GM23338 (cell line): ENCODE measurements at regions not wholly inside any gene's neighbourhood (a gene's known extent, or its start where the extent isn't known, plus 50 kb on each side); places are given as distances from the start of the nearest gene placed in this dataset.

ENCODE experiments used
- ATAC-seq: fragments of 200-7000 bp; cut with Tn5 transposase; 3 replicates; pipeline ENCODE4 v1.9.1; 2020
- DNase-seq: peaks from one replicate; pipeline ENCODE4 v3.0.0-alpha.2; 2015; ENCODE audit warnings: low spot score
- H2AFZ ChIP-seq: fragments of 200-600 bp; sonication (generic); 2 replicates; pipeline ENCODE4 v1.8.0; 2016; ENCODE audit warnings: antibody characterized with exemption, mild to moderate bottlenecking, moderate library complexity
- H3F3A ChIP-seq: fragments of 200-600 bp; sonication (generic); replicated peaks from 2 replicates; pipeline ENCODE4 v1.8.0; 2017; ENCODE audit warnings: antibody characterized with exemption, mixed run types, low read depth
- H3K27ac ChIP-seq: fragments of 200-600 bp; sonication (generic); 2 replicates; pipeline ENCODE4 v1.6.1; 2016; ENCODE audit warnings: low read depth
- H3K27me3 ChIP-seq: fragments of 200-600 bp; sonication (generic); 2 replicates; pipeline ENCODE4 v1.8.0; 2016; ENCODE audit warnings: mild to moderate bottlenecking, mixed run types, moderate library complexity; ENCODE audit not compliant: insufficient read depth
- H3K36me3 ChIP-seq: fragments of 200-600 bp; sonication (generic); 2 replicates; pipeline ENCODE4 v1.8.0; 2016; ENCODE audit warnings: mild to moderate bottlenecking; ENCODE audit not compliant: insufficient read depth
- H3K4me1 ChIP-seq: fragments of 200-600 bp; sonication (generic); 2 replicates; pipeline ENCODE4 v1.8.0; 2016; ENCODE audit warnings: mild to moderate bottlenecking, moderate library complexity; ENCODE audit not compliant: insufficient read depth
- H3K4me2 ChIP-seq: fragments of 200-600 bp; sonication (generic); 2 replicates; pipeline ENCODE4 v1.7.1; 2017; ENCODE audit warnings: mixed run types
- H3K4me3 ChIP-seq: fragments of 200-600 bp; sonication (generic); 2 replicates; pipeline ENCODE4 v1.6.1; 2016; ENCODE audit warnings: mixed run types
- H3K79me2 ChIP-seq: fragments of 200-600 bp; sonication (generic); replicated peaks from 2 replicates; pipeline ENCODE4 v1.8.0; 2017; ENCODE audit warnings: mild to moderate bottlenecking; ENCODE audit not compliant: insufficient read depth
- H3K9me2 ChIP-seq: fragments of 200-600 bp; sonication (generic); 2 replicates; pipeline ENCODE4 v1.8.0; 2017; ENCODE audit not compliant: insufficient read depth
- H4K20me1 ChIP-seq: fragments of 200-600 bp; sonication (generic); replicated peaks from 2 replicates; pipeline ENCODE4 v1.8.0; 2017; ENCODE audit warnings: mild to moderate bottlenecking; ENCODE audit not compliant: insufficient read depth
- H3K27ac Mint-ChIP-seq: 2 replicates; pipeline ENCODE4 v1.8.0; 2020; ENCODE audit warnings: inconsistent platforms, mild to moderate bottlenecking, moderate library complexity, mixed read lengths
- H3K27me3 Mint-ChIP-seq: 3 replicates; pipeline ENCODE4 v1.8.0; 2022; ENCODE audit warnings: low read depth, mild to moderate bottlenecking, moderate library complexity, mixed read lengths, inconsistent platforms; ENCODE audit not compliant: insufficient read depth, poor library complexity
- H3K36me3 Mint-ChIP-seq: 3 replicates; pipeline ENCODE4 v1.8.0; 2021; ENCODE audit warnings: low read depth, mild to moderate bottlenecking, inconsistent platforms, moderate library complexity, mixed read lengths
- H3K4me1 Mint-ChIP-seq: 3 replicates; pipeline ENCODE4 v1.8.0; 2020; ENCODE audit warnings: mild to moderate bottlenecking, inconsistent platforms, mixed read lengths
- H3K4me3 Mint-ChIP-seq: 3 replicates; pipeline ENCODE4 v1.8.0; 2021; ENCODE audit warnings: moderate library complexity, mild to moderate bottlenecking, inconsistent platforms, mixed read lengths
- H3K9me3 Mint-ChIP-seq: 3 replicates; pipeline ENCODE4 v1.8.0; 2020; ENCODE audit warnings: moderate library complexity, mild to moderate bottlenecking, inconsistent platforms, mixed read lengths
- CREB1 ChIP-seq: fragments of 250-450 bp; sonication (Bioruptor Pico); IDR thresholded peaks from 2 replicates; pipeline ENCODE4 v1.5.0; 2020; ENCODE audit warnings: low read depth, mild to moderate bottlenecking, moderate library complexity
- CTCF ChIP-seq, 2 experiments: fragments of 200-600 bp in 1 of 2; sonication (generic) in 1 of 2; conservative IDR thresholded peaks; 2 replicates each; pipeline versions ENCODE4 v1.5.1 to v1.6.1; 2016 to 2017; ENCODE audit warnings: antibody characterized with exemption in 2 of 2, low read depth in 2 of 2, mild to moderate bottlenecking in 2 of 2, moderate library complexity in 1 of 2
- ETS1 ChIP-seq: IDR thresholded peaks from 2 replicates; pipeline ENCODE4 v1.6.1; 2016; ENCODE audit warnings: antibody characterized with exemption
- EZH2 ChIP-seq: fragments of 200-600 bp; sonication (generic); IDR thresholded peaks from one replicate; pipeline ENCODE4 v1.8.0; 2017; ENCODE audit warnings: antibody characterized with exemption, mild to moderate bottlenecking, low read depth; ENCODE audit not compliant: unreplicated experiment
- EZH2phosphoT487 ChIP-seq: fragments of 200-600 bp; sonication (generic); IDR thresholded peaks from one replicate; pipeline ENCODE4 v1.8.1; 2018; ENCODE audit warnings: antibody characterized with exemption; ENCODE audit not compliant: unreplicated experiment
- JUNB ChIP-seq: IDR thresholded peaks from one replicate; pipeline ENCODE4 v1.6.1; 2016; ENCODE audit warnings: antibody characterized with exemption; ENCODE audit not compliant: unreplicated experiment
- NANOG ChIP-seq: IDR thresholded peaks from 2 replicates; pipeline ENCODE4 v1.6.1; 2016; ENCODE audit warnings: antibody characterized with exemption, borderline replicate concordance
- POLR2AphosphoS5 ChIP-seq: IDR thresholded peaks from 2 replicates; pipeline ENCODE4 v1.6.1; 2016; ENCODE audit warnings: antibody characterized with exemption, low read depth
- REST ChIP-seq: IDR thresholded peaks from one replicate; pipeline ENCODE4 v1.6.1; 2018; ENCODE audit warnings: antibody characterized with exemption; ENCODE audit not compliant: unreplicated experiment
- STAT1 ChIP-seq: IDR thresholded peaks from one replicate; pipeline ENCODE4 v1.6.1; 2016; ENCODE audit warnings: antibody characterized with exemption; ENCODE audit not compliant: unreplicated experiment
- ZNF114 ChIP-seq: fragments of 250-450 bp; sonication (Bioruptor Pico); IDR thresholded peaks from 2 replicates; pipeline ENCODE4 v1.5.0; 2020; ENCODE audit warnings: mild to moderate bottlenecking, moderate library complexity
- ZNF331 ChIP-seq: fragments of 250-450 bp; sonication (Bioruptor Pico); IDR thresholded peaks from 2 replicates; pipeline ENCODE4 v1.5.0; 2020; ENCODE audit warnings: low read depth, mild to moderate bottlenecking, moderate library complexity
- ZNF462 ChIP-seq: fragments of 250-450 bp; sonication (Bioruptor Pico); IDR thresholded peaks from 2 replicates; pipeline ENCODE4 v1.5.0; 2020; ENCODE audit warnings: mild to moderate bottlenecking, moderate library complexity

- Histone ChIP-seq H3K27ac (no peak overlapping the region), H4K20me1 (no peaks in the 10 kb centered on the region), H3K4me1 (no peaks in the 10 kb centered on the region), H2AFZ (no peak overlapping the region), H3K79me2 (no peaks in the 10 kb centered on the region), H3K4me2 (no peak overlapping the region), H3K9me2 (no peaks in the 10 kb centered on the region), H3K27me3 (no peaks in the 10 kb centered on the region), H3K4me3 (no peak overlapping the region), H3F3A (no peaks in the 10 kb centered on the region), H3K36me3 (no peaks in the 10 kb centered on the region)
- ATAC-seq (no peak), DNase-seq (no peak)
- H3K9me3 Mint-ChIP-seq: no peaks in the 10 kb centered on the region
- H3K4me1 Mint-ChIP-seq: peaks cover 6% of the 10 kb centered on the region; the same call in 2 of the 3 replicates
- H3K27me3 Mint-ChIP-seq: no peaks in the 10 kb centered on the region
- no peak overlapping the region for H3K27ac Mint-ChIP-seq
- TF ChIP-seq EZH2: no peak
- TF ChIP-seq POLR2AphosphoS5: no peak
- TF ChIP-seq ZNF114 (CRISPR knock-in tag): no peak
- no peak for TF ChIP-seq JUNB
- no peak for TF ChIP-seq ETS1
- TF ChIP-seq ZNF331 (CRISPR knock-in tag): no peak
- no peak for TF ChIP-seq CREB1
- TF ChIP-seq NANOG: no peak
- TF ChIP-seq STAT1: no peak
- TF ChIP-seq CTCF (conservative IDR thresholded peaks at IDR 0.05; ENCODE audit: low read depth in 2 of 2): no peak
- TF ChIP-seq ZNF462: no peak
- no peak for TF ChIP-seq REST
- TF ChIP-seq EZH2phosphoT487: no peak
- no peak overlapping the region for H3K4me3 Mint-ChIP-seq
- H3K36me3 Mint-ChIP-seq: no peaks in the 10 kb centered on the region
Observed at GRCh38 chr5:122534829-122535228, 222.8 kb downstream of the SNCAIP start.
